Liver (tissue), 8 donors: ENCODE measurements at regions not wholly inside any gene's neighbourhood (a gene's known extent, or its start where the extent isn't known, plus 50 kb on each side); places are given as distances from the start of the nearest gene placed in this dataset.

ENCODE experiments used
- DNase-seq: peaks from one replicate; pipeline ENCODE4 v3.0.0-alpha.2; 2017; ENCODE audit warnings: low spot score
- H3K27ac ChIP-seq, 2 donors: one replicate each; pipeline ENCODE4 v1.7.0; 2013; ENCODE audit warnings: inconsistent platforms in 2 of 2, low read length in 2 of 2, control low read depth in 1 of 2, low read depth in 1 of 2, mild to moderate bottlenecking in 1 of 2
- H3K27me3 ChIP-seq, 4 donors: one replicate each; pipeline versions ENCODE4 v1.6.1 to v1.7.0; 2013; ENCODE audit warnings: low read length in 3 of 4, inconsistent platforms in 1 of 4, mild to moderate bottlenecking in 1 of 4, moderate library complexity in 1 of 4; ENCODE audit not compliant: control insufficient read depth in 4 of 4, insufficient read depth in 4 of 4
- H3K36me3 ChIP-seq, 4 donors: one replicate each; pipeline versions ENCODE4 v1.6.1 to v1.7.0; 2013; ENCODE audit warnings: low read length in 3 of 4, mild to moderate bottlenecking in 3 of 4, low read depth in 1 of 4, moderate library complexity in 1 of 4; ENCODE audit not compliant: control insufficient read depth in 4 of 4, insufficient read depth in 3 of 4
- H3K4me1 ChIP-seq, 4 donors: one replicate each; pipeline versions ENCODE4 v1.6.1 to v1.7.0; 2013; ENCODE audit warnings: low read length in 3 of 4, mild to moderate bottlenecking in 3 of 4, moderate library complexity in 1 of 4; ENCODE audit not compliant: control insufficient read depth in 4 of 4, insufficient read depth in 4 of 4
- H3K4me3 ChIP-seq, 3 donors: one replicate each; pipeline versions ENCODE4 v1.6.1 to v1.7.0; 2013; ENCODE audit warnings: low read length in 3 of 3, control low read depth in 1 of 3, low read depth in 1 of 3, mild to moderate bottlenecking in 1 of 3
- H3K9ac ChIP-seq, 2 donors: one replicate each; pipeline ENCODE4 v1.7.0; 2013; ENCODE audit warnings: low read length in 2 of 2, mild to moderate bottlenecking in 2 of 2, moderate library complexity in 2 of 2, control low read depth in 1 of 2, low read depth in 1 of 2
- H3K9me3 ChIP-seq, 4 donors: one replicate each; pipeline versions ENCODE4 v1.6.1 to v1.7.0; 2013; ENCODE audit warnings: low read length in 3 of 4; ENCODE audit not compliant: control insufficient read depth in 4 of 4
- EGR1 ChIP-seq, 2 donors: IDR thresholded peaks; 2 replicates each; pipeline ENCODE4 v1.6.1; 2016 to 2018; ENCODE audit warnings: antibody characterized with exemption in 2 of 2, low read depth in 2 of 2
- FOXA2 ChIP-seq: IDR thresholded peaks from 2 replicates; pipeline ENCODE4 v1.6.1; 2016; ENCODE audit warnings: antibody characterized with exemption
- GABPA ChIP-seq, 2 donors: IDR thresholded peaks in 1 of 2; conservative IDR thresholded peaks in 1 of 2; 2 replicates each; pipeline ENCODE4 v1.6.1; 2016; ENCODE audit warnings: antibody characterized with exemption in 2 of 2, mild to moderate bottlenecking in 1 of 2, moderate library complexity in 1 of 2
- NR2F2 ChIP-seq: IDR thresholded peaks from 2 replicates; pipeline ENCODE4 v1.6.1; 2016; ENCODE audit warnings: antibody characterized with exemption
- RAD21 ChIP-seq, 2 donors: IDR thresholded peaks; 2 replicates each; pipeline ENCODE4 v1.6.1; 2016; ENCODE audit warnings: antibody characterized with exemption in 2 of 2, mild to moderate bottlenecking in 2 of 2
- SP1 ChIP-seq: IDR thresholded peaks from 2 replicates; pipeline ENCODE4 v1.6.1; 2018; ENCODE audit warnings: antibody characterized with exemption, mild to moderate bottlenecking
- TAF1 ChIP-seq: conservative IDR thresholded peaks from 2 replicates; pipeline ENCODE4 v1.6.1; 2016; ENCODE audit warnings: antibody characterized with exemption, mild to moderate bottlenecking
- YY1 ChIP-seq: IDR thresholded peaks from 2 replicates; pipeline ENCODE4 v1.6.1; 2016; ENCODE audit warnings: antibody characterized with exemption, mild to moderate bottlenecking
- WGBS: extraction: QIAGEN DNeasy Blood & Tissue Kit; methylation state at CpG from one replicate; pipeline ENCODE4 v1.1.7; 2013; 5-methylcytosine and 5-hydroxymethylcytosine counted together
- TF ChIP-seq, protein P1 (sequence below): fragments of 150-350 bp; IDR thresholded peaks from 2 replicates; pipeline ENCODE4 v1.5.1; 2017; ENCODE audit warnings: improper control_type of control experiment, low read depth, low read length; ENCODE audit not compliant: missing input control
- TF ChIP-seq, protein P2 (sequence below): IDR thresholded peaks from 2 replicates; pipeline ENCODE4 v1.6.1; 2016; ENCODE audit warnings: antibody characterized with exemption
- TF ChIP-seq, protein P3 (sequence below): IDR thresholded peaks from 2 replicates; pipeline ENCODE4 v1.6.1; 2016; ENCODE audit warnings: antibody characterized with exemption, mild to moderate bottlenecking
- TF ChIP-seq, protein P4 (sequence below): IDR thresholded peaks from 2 replicates; pipeline ENCODE4 v1.6.1; 2016; ENCODE audit warnings: antibody characterized with exemption
- donor health status: healthy.
- donor health status: healthy.
- donor health status: healthy.
- donor health status: healthy.
- donor health status: healthy.

DNA sequence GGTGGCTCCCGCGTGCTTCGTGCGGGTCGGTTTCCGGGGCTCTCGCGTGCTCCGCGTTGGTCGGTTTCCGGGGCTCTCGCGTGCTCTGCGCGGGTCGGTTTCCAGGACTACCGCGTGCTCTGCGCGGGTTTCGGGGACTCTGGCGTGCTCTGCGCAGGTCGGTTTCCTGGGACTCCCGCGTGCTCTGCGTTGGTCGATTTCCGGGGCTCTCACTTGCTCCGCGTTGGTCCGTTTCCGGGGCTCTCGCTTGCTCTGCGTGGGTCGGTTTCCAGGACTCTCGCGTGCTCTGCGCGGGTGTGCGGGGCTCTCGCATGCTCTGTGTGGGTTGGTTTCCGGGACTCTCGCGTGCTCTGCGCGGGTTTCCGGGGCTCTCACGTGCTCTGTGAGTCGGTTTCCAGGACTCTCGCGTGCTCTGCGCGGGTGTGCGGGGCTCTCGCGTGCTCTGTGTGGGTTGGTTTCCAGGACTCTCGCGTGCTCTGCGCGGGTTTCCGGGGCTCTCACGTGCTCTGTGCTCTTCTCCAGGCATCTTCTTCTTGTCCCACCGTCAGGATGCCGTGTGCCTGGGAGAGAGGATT is 109.9 kb upstream of the LRPAP1 start:
- Histone ChIP-seq H3K36me3 (no peaks in the 10 kb centered on the region), H3K9me3 (no peaks in the 10 kb centered on the region), H3K27ac (no peak overlapping the region), H3K4me1 (no peaks in the 10 kb centered on the region), H3K4me3 (no peak overlapping the region), H3K9ac (no peak overlapping the region), H3K27me3 (peaks cover 0 to 2% (median 0%) of the 10 kb centered on the region in 4 donors)
- TF ChIP-seq TAF1 (no peak), SP1 (no peak), GABPA (IDR thresholded peaks at IDR 0.05 in 1 of 2, conservative IDR thresholded peaks at IDR 0.05 in 1 of 2) (no peak), FOXA2 (no peak), NR2F2 (no peak), EGR1 (IDR thresholded peaks at IDR 0.05; ENCODE audit: low read depth in 2 of 2) (no peak), YY1 (no peak), RAD21 (IDR thresholded peaks at IDR 0.05) (no peak)
- TF ChIP-seq, protein P1, sequence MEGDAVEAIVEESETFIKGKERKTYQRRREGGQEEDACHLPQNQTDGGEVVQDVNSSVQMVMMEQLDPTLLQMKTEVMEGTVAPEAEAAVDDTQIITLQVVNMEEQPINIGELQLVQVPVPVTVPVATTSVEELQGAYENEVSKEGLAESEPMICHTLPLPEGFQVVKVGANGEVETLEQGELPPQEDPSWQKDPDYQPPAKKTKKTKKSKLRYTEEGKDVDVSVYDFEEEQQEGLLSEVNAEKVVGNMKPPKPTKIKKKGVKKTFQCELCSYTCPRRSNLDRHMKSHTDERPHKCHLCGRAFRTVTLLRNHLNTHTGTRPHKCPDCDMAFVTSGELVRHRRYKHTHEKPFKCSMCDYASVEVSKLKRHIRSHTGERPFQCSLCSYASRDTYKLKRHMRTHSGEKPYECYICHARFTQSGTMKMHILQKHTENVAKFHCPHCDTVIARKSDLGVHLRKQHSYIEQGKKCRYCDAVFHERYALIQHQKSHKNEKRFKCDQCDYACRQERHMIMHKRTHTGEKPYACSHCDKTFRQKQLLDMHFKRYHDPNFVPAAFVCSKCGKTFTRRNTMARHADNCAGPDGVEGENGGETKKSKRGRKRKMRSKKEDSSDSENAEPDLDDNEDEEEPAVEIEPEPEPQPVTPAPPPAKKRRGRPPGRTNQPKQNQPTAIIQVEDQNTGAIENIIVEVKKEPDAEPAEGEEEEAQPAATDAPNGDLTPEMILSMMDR, result no peak
- TF ChIP-seq, protein P2, sequence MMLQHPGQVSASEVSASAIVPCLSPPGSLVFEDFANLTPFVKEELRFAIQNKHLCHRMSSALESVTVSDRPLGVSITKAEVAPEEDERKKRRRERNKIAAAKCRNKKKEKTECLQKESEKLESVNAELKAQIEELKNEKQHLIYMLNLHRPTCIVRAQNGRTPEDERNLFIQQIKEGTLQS, result no peak
- no peak for DNase-seq
- 95% methylated on average over 66 of the region's 66 CpGs for WGBS

DNA sequence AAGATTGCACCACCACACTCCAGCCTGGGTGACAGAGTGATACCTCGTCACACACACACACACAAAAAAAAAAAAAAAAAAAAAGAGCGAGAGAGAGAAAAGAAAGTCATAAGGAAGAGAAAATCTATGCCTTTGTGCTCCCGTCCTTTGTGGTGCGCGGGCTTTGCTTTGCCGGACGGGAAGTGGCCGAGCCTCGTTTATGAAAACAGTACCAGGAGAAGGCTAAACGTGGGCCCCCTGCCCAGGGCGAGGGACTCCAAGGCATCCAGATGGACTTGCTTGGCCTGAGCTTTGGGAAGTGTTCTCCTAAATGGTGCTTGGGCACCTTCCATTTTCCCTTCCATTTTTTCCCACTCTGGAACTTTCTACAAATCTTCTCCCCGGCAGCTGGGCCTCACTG is 109.3 kb upstream of the LRPAP1 start:
- 86% methylated on average over 12 of the region's 12 CpGs for WGBS
- Histone ChIP-seq H3K27ac (no peak overlapping the region), H3K4me1 (no peaks in the 10 kb centered on the region), H3K9ac (no peak overlapping the region), H3K36me3 (no peaks in the 10 kb centered on the region), H3K4me3 (no peak overlapping the region), H3K9me3 (no peaks in the 10 kb centered on the region), H3K27me3 (peaks cover 0 to 2% (median 0%) of the 10 kb centered on the region in 4 donors)
- TF ChIP-seq, protein P2, result no peak
- TF ChIP-seq, protein P1, result no peak
- TF ChIP-seq, protein P3, sequence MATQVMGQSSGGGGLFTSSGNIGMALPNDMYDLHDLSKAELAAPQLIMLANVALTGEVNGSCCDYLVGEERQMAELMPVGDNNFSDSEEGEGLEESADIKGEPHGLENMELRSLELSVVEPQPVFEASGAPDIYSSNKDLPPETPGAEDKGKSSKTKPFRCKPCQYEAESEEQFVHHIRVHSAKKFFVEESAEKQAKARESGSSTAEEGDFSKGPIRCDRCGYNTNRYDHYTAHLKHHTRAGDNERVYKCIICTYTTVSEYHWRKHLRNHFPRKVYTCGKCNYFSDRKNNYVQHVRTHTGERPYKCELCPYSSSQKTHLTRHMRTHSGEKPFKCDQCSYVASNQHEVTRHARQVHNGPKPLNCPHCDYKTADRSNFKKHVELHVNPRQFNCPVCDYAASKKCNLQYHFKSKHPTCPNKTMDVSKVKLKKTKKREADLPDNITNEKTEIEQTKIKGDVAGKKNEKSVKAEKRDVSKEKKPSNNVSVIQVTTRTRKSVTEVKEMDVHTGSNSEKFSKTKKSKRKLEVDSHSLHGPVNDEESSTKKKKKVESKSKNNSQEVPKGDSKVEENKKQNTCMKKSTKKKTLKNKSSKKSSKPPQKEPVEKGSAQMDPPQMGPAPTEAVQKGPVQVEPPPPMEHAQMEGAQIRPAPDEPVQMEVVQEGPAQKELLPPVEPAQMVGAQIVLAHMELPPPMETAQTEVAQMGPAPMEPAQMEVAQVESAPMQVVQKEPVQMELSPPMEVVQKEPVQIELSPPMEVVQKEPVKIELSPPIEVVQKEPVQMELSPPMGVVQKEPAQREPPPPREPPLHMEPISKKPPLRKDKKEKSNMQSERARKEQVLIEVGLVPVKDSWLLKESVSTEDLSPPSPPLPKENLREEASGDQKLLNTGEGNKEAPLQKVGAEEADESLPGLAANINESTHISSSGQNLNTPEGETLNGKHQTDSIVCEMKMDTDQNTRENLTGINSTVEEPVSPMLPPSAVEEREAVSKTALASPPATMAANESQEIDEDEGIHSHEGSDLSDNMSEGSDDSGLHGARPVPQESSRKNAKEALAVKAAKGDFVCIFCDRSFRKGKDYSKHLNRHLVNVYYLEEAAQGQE, result no peak
- no peak for TF ChIP-seq TAF1
- TF ChIP-seq RAD21 (IDR thresholded peaks at IDR 0.05), result no peak
- TF ChIP-seq, protein P4, sequence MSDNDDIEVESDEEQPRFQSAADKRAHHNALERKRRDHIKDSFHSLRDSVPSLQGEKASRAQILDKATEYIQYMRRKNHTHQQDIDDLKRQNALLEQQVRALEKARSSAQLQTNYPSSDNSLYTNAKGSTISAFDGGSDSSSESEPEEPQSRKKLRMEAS, result no peak
- TF ChIP-seq NR2F2, result no peak
- DNase-seq, result no peak
